Nephron progenitor cell (in vitro differentiated cells): ENCODE measurements at regions not wholly inside any gene's neighbourhood (a gene's known extent, or its start where the extent isn't known, plus 50 kb on each side); places are given as distances from the start of the nearest gene placed in this dataset.

ENCODE experiments used
- DNase-seq: peaks from one replicate; pipeline ENCODE4 v3.0.0; 2021
- H3K27ac Mint-ChIP-seq: 2 replicates; pipeline ENCODE4 v1.8.0; 2021; ENCODE audit warnings: mild to moderate bottlenecking, moderate library complexity, mixed read lengths
- H3K27me3 Mint-ChIP-seq: 2 replicates; pipeline ENCODE4 v1.8.0; 2021; ENCODE audit warnings: mild to moderate bottlenecking, low read depth, mixed read lengths; ENCODE audit not compliant: poor library complexity
- H3K36me3 Mint-ChIP-seq: 2 replicates; pipeline ENCODE4 v1.8.0; 2021; ENCODE audit warnings: low read depth, mixed read lengths
- H3K4me1 Mint-ChIP-seq: 2 replicates; pipeline ENCODE4 v1.8.0; 2021; ENCODE audit warnings: mixed read lengths
- H3K4me3 Mint-ChIP-seq: 2 replicates; pipeline ENCODE4 v1.8.0; 2021; ENCODE audit warnings: mild to moderate bottlenecking, moderate library complexity, mixed read lengths
- H3K9me3 Mint-ChIP-seq: 2 replicates; pipeline ENCODE4 v1.8.0; 2021; ENCODE audit warnings: mild to moderate bottlenecking, moderate library complexity, mixed read lengths
- CTCF ChIP-seq: fragments of 200-600 bp; sonication (generic); IDR thresholded peaks from 2 replicates; pipeline ENCODE4 v1.5.0; 2021; ENCODE audit warnings: antibody characterized with exemption

- no peak overlapping the region for H3K4me3 Mint-ChIP-seq
- H3K27ac Mint-ChIP-seq = no peak overlapping the region
- H3K4me1 Mint-ChIP-seq = no peaks in the 10 kb centered on the region
- H3K27me3 Mint-ChIP-seq = no peaks in the 10 kb centered on the region
- TF ChIP-seq CTCF = no peak
- DNase-seq = no peak
- no peaks in the 10 kb centered on the region for H3K36me3 Mint-ChIP-seq
- H3K9me3 Mint-ChIP-seq = no peaks in the 10 kb centered on the region
These were observed 245.6 kb upstream of the SATB1 start for GRCh38 chr3:18670759-18671158.

GRCh38 chr3:18669374-18669773 is 244.2 kb upstream of the SATB1 start:
- no peak for TF ChIP-seq CTCF
- DNase-seq = no peak
- H3K36me3 Mint-ChIP-seq = no peaks in the 10 kb centered on the region
- H3K4me1 Mint-ChIP-seq = no peaks in the 10 kb centered on the region
- H3K4me3 Mint-ChIP-seq = no peak overlapping the region
- no peak overlapping the region for H3K27ac Mint-ChIP-seq
- no peaks in the 10 kb centered on the region for H3K9me3 Mint-ChIP-seq
- no peaks in the 10 kb centered on the region for H3K27me3 Mint-ChIP-seq

DNA sequence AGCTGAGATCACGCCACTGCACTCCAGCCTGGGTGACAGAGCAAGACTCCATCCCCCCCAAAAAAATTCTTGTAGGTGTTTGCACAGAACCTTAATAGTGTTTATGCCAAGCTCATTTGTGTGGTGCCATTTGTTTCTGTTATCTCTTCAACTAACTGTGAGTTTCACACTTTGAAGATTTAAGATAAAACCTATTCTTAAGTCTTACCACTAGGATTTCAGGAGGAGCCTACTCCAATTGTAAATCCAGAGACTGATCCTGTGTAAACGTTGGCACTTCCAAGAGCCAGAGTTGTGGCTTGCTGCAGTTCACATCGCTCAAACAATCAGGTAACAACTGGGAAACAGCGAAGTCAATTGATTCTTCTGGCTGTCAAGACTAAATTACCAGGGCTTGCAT is 242.4 kb upstream of the SATB1 start:
- Mint-ChIP-seq H3K4me3 (no peak overlapping the region), H3K27me3 (no peaks in the 10 kb centered on the region)

GRCh38 chr3:18666655-18667054 is 241.5 kb upstream of the SATB1 start:
- Mint-ChIP-seq H3K27me3 (no peaks in the 10 kb centered on the region), H3K27ac (no peak overlapping the region), H3K4me3 (no peak overlapping the region), H3K36me3 (no peaks in the 10 kb centered on the region), H3K9me3 (peaks cover 4% of the 10 kb centered on the region), H3K4me1 (no peaks in the 10 kb centered on the region)
- no peak for DNase-seq
- no peak for TF ChIP-seq CTCF

More for the DNA sequence above, 242.4 kb upstream of the SATB1 start:
- no peaks in the 10 kb centered on the region for H3K9me3 Mint-ChIP-seq
- TF ChIP-seq CTCF = no peak
- no peak overlapping the region for H3K27ac Mint-ChIP-seq
- no peak for DNase-seq
- no peaks in the 10 kb centered on the region for H3K4me1 Mint-ChIP-seq
- no peaks in the 10 kb centered on the region for H3K36me3 Mint-ChIP-seq

DNA sequence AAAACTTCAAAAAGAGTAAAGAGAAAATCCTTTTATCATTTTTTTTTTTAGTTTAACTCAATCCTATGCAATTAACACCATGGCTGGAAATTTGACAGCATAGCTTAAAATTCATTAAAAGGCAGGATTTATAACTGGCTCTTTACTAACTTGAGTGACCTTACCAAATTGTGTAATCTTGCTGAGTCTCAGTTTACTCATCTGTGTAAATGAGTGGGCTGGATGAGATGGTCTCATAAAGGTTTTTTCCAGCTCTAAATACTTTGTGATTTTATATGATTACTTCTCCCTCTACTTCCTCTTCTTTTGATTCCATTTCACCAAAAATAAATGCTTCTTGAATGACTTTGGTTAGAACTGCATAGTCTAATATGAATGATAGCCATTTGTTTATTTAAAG is 234.9 kb upstream of the SATB1 start:
- no peaks in the 10 kb centered on the region for H3K36me3 Mint-ChIP-seq
- peaks cover 10% of the 10 kb centered on the region for H3K4me1 Mint-ChIP-seq
- peaks cover 5% of the 10 kb centered on the region for H3K27me3 Mint-ChIP-seq
- TF ChIP-seq CTCF = no peak
- no peak overlapping the region for H3K27ac Mint-ChIP-seq
- DNase-seq = no peak
- no peak overlapping the region for H3K4me3 Mint-ChIP-seq
- H3K9me3 Mint-ChIP-seq = peaks cover 5% of the 10 kb centered on the region

DNA sequence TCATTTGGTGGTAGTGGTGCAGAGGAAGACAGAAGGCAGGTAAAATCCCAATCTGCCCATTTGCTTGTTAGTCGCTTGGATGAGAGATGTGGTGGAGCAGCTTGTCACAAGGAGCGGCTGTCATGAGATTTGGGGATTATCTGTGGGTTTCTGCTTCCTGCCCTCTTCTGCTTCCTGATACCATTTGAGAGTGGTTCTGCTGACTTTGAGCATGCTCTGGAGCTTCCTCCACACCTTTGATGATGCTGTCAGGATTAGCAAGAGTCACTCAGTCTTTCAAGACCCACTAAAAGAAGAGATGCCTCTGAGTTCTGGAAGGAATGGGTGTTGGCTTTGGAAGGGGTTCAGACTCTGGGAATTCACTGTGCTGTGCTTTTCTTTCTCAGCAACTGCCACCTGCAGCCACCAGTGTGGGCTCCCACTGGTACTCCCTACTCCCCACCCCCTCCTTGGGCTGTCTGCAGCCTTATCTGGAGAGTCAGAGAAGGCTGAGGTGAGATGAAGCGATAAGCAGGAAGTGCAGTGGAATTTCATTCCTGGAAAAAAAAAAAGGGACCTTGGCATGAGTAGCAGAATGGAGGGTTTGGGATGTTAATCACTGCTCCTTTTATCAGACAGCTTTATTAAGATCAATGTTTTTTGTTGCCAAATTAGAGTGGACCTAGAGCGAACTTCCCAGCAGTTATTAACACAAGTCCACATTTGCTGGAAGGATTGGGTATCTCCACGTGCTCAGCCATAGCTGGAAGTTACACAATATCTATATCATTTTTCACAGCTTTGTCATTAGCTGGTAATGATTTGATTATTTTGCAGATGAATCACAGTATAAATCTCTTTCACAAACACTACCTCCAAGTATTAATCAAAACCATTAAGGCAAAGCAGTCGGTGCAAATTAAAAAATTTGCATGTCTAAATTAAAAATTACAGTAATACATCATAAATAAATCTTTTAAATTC is 233.0 kb upstream of the SATB1 start:
- H3K4me1 Mint-ChIP-seq = peaks cover 10% of the 10 kb centered on the region
- no peak for DNase-seq

More for the DNA sequence above, 233.0 kb upstream of the SATB1 start:
- H3K9me3 Mint-ChIP-seq = peaks cover 5% of the 10 kb centered on the region
- H3K27me3 Mint-ChIP-seq = peaks cover 5% of the 10 kb centered on the region
- H3K4me3 Mint-ChIP-seq = no peak overlapping the region
- no peaks in the 10 kb centered on the region for H3K36me3 Mint-ChIP-seq
- no peak for TF ChIP-seq CTCF
- no peak overlapping the region for H3K27ac Mint-ChIP-seq
